AG09319 (cell line): ENCODE measurements at regions not wholly inside any gene's neighbourhood (a gene's known extent, or its start where the extent isn't known, plus 50 kb on each side); places are given as distances from the start of the nearest gene placed in this dataset.

Experiments used
- DNase-seq: peaks from one replicate; pipeline ENCODE4 v3.0.0-alpha.2; 2010; ENCODE audit warnings: low read depth; ENCODE audit errors: extremely low read depth
- TF ChIP-seq, protein P1 (sequence below): IDR thresholded peaks from 2 replicates; pipeline ENCODE4 v1.5.1; 2011; ENCODE audit warnings: low read depth, mild to moderate bottlenecking, inconsistent platforms, low read length, moderate library complexity

DNA sequence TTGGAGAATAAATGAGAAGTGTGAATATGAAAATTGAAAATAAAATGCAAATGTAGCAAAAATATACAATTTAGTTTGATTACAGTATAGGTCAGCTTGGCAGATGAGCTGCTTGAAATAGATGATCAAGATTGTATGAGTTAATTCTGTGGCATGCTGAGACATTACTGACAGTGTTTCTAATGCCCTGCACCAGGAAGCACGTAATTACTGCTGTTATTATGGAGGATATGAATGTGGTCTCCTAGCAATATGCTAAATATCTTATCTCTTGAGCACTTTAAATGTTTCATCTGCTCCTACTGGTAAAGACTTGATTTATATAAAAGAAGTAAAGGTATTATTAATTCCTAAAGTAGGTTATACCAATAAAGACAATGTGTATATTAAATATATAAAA, 1015.5 kb downstream of the PLOD2 start:
- TF ChIP-seq, protein P1, sequence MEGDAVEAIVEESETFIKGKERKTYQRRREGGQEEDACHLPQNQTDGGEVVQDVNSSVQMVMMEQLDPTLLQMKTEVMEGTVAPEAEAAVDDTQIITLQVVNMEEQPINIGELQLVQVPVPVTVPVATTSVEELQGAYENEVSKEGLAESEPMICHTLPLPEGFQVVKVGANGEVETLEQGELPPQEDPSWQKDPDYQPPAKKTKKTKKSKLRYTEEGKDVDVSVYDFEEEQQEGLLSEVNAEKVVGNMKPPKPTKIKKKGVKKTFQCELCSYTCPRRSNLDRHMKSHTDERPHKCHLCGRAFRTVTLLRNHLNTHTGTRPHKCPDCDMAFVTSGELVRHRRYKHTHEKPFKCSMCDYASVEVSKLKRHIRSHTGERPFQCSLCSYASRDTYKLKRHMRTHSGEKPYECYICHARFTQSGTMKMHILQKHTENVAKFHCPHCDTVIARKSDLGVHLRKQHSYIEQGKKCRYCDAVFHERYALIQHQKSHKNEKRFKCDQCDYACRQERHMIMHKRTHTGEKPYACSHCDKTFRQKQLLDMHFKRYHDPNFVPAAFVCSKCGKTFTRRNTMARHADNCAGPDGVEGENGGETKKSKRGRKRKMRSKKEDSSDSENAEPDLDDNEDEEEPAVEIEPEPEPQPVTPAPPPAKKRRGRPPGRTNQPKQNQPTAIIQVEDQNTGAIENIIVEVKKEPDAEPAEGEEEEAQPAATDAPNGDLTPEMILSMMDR = no peak
- DNase-seq = no peak

DNA sequence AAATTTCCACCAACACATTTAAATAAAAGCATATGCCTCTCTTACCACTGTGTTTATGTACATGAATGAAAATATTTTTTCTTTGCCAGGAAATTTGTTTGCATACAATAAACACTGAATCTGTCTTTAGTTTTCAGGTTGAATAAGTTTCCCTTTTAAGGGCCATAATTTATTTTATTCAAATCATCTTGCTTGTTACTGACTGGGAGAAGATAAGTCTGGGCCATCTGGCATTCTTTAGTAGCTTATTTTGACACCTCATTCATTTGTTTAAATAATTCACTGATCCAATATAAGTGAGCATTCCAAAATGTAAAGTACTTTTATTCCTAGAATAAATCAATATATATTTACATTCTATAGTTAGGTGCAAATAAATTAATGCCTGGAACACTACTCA, 1001.3 kb downstream of the PLOD2 start:
- TF ChIP-seq, protein P1 = no peak
- DNase-seq = no peak

DNA sequence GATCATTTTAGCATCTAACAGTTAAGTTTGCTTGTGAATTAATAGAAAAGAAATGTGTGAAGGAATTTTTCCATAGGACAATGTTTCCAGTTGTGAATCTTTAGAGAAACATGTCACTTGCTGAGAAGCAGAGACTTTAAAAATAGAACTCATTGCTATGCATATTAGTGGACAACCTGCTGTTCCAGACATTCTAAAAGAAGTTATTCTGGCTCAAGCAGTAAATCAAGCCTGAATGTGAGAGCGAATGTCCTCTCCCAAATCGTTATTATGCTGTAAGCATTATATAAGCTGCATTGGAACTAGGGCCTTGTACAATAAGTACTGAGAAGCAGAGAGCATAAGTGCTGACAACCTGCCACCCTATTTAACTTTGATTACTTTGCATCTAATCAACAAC, 990.9 kb downstream of the PLOD2 start:
- TF ChIP-seq, protein P1 = no peak
- no peak for DNase-seq

DNA sequence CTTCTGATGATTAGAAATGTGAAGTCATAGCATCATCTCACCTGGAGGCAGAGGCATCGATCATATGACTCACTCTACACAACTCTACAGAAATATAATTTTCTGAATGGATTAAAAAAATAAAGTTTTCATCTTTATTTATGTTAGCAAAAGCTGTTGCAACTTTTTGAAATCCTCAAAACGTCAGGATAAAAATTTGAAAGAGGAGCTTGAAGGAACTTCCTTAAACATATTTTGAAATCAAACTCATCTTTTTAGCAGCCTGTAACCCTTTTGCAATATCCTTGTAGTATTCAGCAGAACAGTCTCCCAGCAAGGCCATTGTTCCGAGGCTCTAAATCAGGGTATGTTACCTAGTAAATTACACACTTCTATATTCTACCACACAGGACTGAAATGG, 985.4 kb downstream of the PLOD2 start:
- DNase-seq = no peak

DNA sequence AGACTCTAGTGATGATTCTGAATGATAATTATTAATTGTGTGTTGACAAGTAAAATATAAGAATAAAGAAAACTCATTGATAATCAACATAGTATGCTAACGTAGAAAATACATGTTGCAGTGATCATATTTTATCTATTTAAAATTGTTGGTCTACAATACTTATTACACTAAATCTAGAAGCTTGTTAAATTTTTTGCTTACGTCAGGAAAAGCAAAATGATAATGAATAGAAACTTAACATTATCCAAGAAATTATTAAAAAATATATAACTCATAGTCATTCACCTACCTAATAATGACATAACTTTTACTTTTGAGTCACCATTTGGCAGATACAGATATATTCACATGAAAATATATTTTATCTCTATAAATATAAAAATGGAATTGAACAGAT, 984.1 kb downstream of the PLOD2 start:
- DNase-seq = no peak
- TF ChIP-seq, protein P1 = no peak

More for the DNA sequence above, 985.4 kb downstream of the PLOD2 start:
- TF ChIP-seq, protein P1 = no peak

DNA sequence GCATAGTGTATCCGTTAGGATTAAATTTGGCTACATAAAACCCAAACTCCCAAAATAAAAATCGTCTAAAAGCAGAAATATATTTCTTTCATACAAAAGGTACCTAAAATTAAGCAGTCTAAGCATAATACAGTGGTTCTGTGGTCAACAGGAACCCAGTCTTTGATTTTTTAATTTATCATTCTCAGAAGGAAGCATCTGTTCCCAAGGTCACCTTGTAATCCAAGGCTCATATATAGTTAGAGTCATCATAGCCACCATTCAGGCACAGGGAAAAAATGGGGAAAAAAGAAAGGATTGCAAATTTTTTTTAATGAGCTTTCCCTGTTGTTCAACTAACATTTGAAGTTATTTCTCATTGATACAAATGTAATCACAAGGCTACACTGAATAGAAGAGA, 983.2 kb downstream of the PLOD2 start:
- TF ChIP-seq, protein P1 = no peak
- no peak for DNase-seq

DNA sequence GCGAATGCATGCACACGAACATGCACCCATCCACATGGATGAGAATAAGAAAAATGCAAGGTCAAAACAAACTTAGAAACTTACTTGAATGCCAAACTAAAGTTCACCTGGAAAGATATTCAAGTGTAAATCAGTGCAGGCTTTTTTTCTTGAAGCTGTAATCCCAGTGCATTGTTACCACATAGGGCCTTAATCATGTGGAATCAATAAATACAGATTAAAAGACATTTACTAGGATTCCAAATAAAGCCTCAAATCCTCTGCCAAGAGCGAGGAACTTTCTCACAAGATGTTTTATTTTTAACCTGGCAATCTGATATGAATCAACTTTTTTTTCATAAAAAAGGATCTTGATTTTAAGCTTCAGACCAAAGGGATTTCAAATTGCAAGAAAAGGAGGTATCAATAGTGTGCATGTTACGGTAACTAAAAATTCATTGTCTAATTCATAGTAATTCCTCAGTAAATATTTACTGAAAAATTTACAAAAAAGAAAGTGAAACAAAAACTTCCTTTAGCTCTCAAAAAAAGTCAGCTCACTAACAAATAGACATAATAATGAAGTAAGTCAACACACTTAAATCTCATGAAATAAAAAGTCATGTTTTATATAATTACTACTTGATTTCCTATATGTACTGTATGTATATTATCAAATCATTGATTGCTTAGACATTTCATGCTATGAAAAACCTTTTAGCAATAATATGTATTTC, 978.6 kb downstream of the PLOD2 start:
- TF ChIP-seq, protein P1 = no peak
- DNase-seq = no peak
